Smooth muscle cell (in vitro differentiated cells): ENCODE measurements at regions not wholly inside any gene's neighbourhood (a gene's known extent, or its start where the extent isn't known, plus 50 kb on each side); places are given as distances from the start of the nearest gene placed in this dataset.

Source experiments
- DNase-seq: peaks from one replicate; lab custom pipeline; 2025; ENCODE audit not compliant: unreplicated experiment; lab: John Stamatoyannopoulos, UW
- H2AFZ ChIP-seq: fragments of 200-600 bp; sonication (generic); 2 replicates; pipeline ENCODE4 v1.6.0; 2016; ENCODE audit warnings: antibody characterized with exemption, low read depth, mild to moderate bottlenecking
- H3F3A ChIP-seq: fragments of 200-600 bp; sonication (generic); 2 replicates; pipeline ENCODE4 v1.6.0; 2017; ENCODE audit warnings: antibody characterized with exemption, low read depth
- H3K27ac ChIP-seq: fragments of 200-600 bp; sonication (generic); 2 replicates; pipeline ENCODE4 v1.5.1; 2016; ENCODE audit warnings: low read depth, mild to moderate bottlenecking
- H3K27me3 ChIP-seq: fragments of 200-600 bp; sonication (generic); 2 replicates; pipeline ENCODE4 v1.6.1; 2016; ENCODE audit warnings: low read depth, mild to moderate bottlenecking
- H3K36me3 ChIP-seq: fragments of 200-600 bp; sonication (generic); 2 replicates; pipeline ENCODE4 v1.5.1; 2016; ENCODE audit warnings: low read depth
- H3K4me1 ChIP-seq: fragments of 200-600 bp; sonication (generic); 2 replicates; pipeline ENCODE4 v1.5.1; 2016; ENCODE audit warnings: low read depth
- H3K4me2 ChIP-seq: fragments of 200-600 bp; sonication (generic); 2 replicates; pipeline ENCODE4 v1.6.0; 2016; ENCODE audit warnings: mild to moderate bottlenecking
- H3K4me3 ChIP-seq: fragments of 200-600 bp; sonication (generic); 2 replicates; pipeline ENCODE4 v1.5.1; 2016; ENCODE audit warnings: mild to moderate bottlenecking
- H3K79me2 ChIP-seq: fragments of 200-600 bp; sonication (generic); 2 replicates; pipeline ENCODE4 v1.6.0; 2016; ENCODE audit warnings: low read depth, mild to moderate bottlenecking
- H3K9ac ChIP-seq: fragments of 200-600 bp; sonication (generic); 2 replicates; pipeline ENCODE4 v1.6.0; 2016; ENCODE audit warnings: low read depth
- H3K9me3 ChIP-seq: fragments of 200-600 bp; sonication (generic); replicated peaks from 2 replicates; pipeline ENCODE4 v1.5.1; 2016; ENCODE audit warnings: low read depth
- H4K20me1 ChIP-seq: fragments of 200-600 bp; sonication (generic); 2 replicates; pipeline ENCODE4 v1.6.0; 2016; ENCODE audit warnings: low read depth
- CTCF ChIP-seq: fragments of 200-600 bp; sonication (generic); IDR thresholded peaks from 2 replicates; pipeline ENCODE4 v1.5.1; 2017; ENCODE audit warnings: borderline replicate concordance, mild to moderate bottlenecking, antibody characterized with exemption; ENCODE audit not compliant: insufficient read depth, poor library complexity, severe bottlenecking
- WGBS: methylation state at CpG from one replicate; pipeline ENCODE4 v1.1.7; 2016; ENCODE audit warnings: low lambda C conversion rate; 5-methylcytosine and 5-hydroxymethylcytosine counted together

DNA sequence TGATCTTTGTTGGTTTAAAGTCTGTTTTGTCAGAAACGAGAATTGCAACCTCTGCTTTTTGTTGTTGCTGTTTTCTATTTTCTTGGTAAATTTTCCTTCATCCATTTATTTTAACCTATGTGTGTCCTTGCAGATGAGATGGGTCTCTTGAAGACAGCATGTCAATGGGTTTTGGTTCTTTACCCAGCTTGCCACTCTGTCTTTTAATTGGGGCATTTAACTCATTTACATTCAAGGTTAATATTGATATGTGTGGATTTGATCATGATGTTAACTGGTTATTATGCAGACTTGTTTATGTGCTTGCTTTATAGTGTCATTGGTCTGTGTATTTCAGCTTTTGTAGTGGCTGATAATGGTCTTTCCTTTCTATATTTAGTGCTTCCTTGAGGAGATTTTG lies 327.9 kb upstream of the SYT4 start:
- Histone ChIP-seq H3K27me3 (peaks cover 2% of the 10 kb centered on the region), H3K4me1 (no peaks in the 10 kb centered on the region), H3K4me3 (no peak overlapping the region), H3F3A (no peaks in the 10 kb centered on the region), H3K4me2 (no peak overlapping the region), H3K27ac (no peak overlapping the region), H2AFZ (no peak overlapping the region), H3K36me3 (peaks cover 3% of the 10 kb centered on the region), H3K79me2 (no peaks in the 10 kb centered on the region), H4K20me1 (no peaks in the 10 kb centered on the region), H3K9me3 (peaks cover 13% of the 10 kb centered on the region), H3K9ac (no peak overlapping the region)
- DNase-seq: no peak
- no peak for TF ChIP-seq CTCF
- WGBS: 87% methylated on average over 1 of the region's 1 CpG

DNA sequence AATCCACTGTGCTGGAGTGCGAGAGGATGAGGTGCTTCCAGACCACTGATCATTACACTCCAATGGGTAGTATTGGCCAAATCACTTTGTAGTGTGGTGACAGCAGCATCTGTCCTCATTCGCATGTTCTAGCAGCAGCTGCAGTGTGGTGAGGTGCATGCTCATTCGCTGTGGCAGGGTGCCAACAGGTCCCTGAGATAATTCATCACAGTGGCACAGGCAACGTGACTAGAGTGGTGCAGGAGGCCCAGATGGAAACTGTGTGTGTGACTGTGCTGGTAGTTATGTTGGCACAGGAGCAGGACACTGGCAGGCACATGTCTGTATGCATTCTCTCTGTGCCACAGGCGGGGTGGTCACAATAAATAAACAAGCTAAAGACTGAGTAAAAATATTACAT lies 329.5 kb upstream of the SYT4 start:
- no peak overlapping the region for H3K27ac ChIP-seq
- no peaks in the 10 kb centered on the region for H3F3A ChIP-seq
- TF ChIP-seq CTCF: no peak
- peaks cover 12% of the 10 kb centered on the region for H3K27me3 ChIP-seq
- H3K79me2 ChIP-seq: no peaks in the 10 kb centered on the region
- no peaks in the 10 kb centered on the region for H4K20me1 ChIP-seq
- no peak overlapping the region for H3K9ac ChIP-seq
- no peak for DNase-seq
- no peak overlapping the region for H2AFZ ChIP-seq
- H3K36me3 ChIP-seq: peaks cover 3% of the 10 kb centered on the region
- H3K4me2 ChIP-seq: no peak overlapping the region
- peaks cover 13% of the 10 kb centered on the region for H3K9me3 ChIP-seq
- WGBS: 94% methylated on average over 5 of the region's 5 CpGs
- H3K4me3 ChIP-seq: no peak overlapping the region
- H3K4me1 ChIP-seq: no peaks in the 10 kb centered on the region

DNA sequence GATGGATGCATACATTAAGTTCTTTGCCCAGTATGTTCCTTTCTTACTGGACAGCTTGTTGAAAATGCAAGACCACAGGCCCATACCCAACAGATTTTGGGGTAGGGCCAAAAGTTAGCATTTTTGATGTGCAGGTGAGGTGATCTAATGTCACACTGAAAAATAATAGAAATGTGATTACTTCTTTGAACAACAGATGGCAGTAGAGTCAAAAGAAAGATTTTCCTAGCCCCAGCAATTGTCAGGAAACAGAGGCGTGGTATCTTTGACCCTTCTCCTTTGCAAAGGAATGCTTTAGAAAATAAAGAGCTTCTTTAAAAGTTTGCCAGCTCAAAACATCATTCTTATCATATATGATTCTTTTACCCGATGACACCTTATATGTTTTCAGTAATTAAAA lies 343.6 kb upstream of the SYT4 start:
- whole genome bisulfite sequencing: 3% methylated on average over 2 of the region's 2 CpGs
- Histone ChIP-seq H2AFZ (no peak overlapping the region), H3K79me2 (no peaks in the 10 kb centered on the region), H3K27ac (no peak overlapping the region), H3K9me3 (no peaks in the 10 kb centered on the region), H3F3A (no peaks in the 10 kb centered on the region), H3K36me3 (no peaks in the 10 kb centered on the region), H4K20me1 (no peaks in the 10 kb centered on the region), H3K4me1 (no peaks in the 10 kb centered on the region), H3K27me3 (no peaks in the 10 kb centered on the region), H3K4me2 (no peak overlapping the region), H3K4me3 (no peak overlapping the region), H3K9ac (no peak overlapping the region)
- DNase-seq: no peak
- TF ChIP-seq CTCF: peak; percentile 65

DNA sequence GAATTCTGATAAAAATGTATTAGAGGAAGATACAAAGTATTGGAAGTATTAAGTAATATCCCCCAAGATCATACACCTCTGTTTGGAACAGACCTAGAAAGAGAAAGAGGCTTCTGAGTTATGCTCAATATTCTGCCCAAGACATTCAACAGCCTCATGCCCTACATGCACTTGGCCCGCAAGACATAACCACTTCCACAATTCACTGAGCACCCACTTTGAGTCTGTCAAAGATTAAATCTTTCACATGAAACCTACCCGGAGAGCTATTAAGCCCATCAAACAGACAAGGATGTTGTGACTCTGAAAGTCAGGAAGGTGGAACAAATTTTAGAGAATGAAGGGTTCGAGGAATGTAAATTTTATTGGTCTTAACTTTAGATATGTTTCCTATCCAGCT lies 344.7 kb upstream of the SYT4 start:
- Histone ChIP-seq H3K27me3 (no peaks in the 10 kb centered on the region), H3K4me3 (no peak overlapping the region), H3K27ac (no peak overlapping the region), H3K9ac (no peak overlapping the region), H3F3A (no peaks in the 10 kb centered on the region), H4K20me1 (no peaks in the 10 kb centered on the region), H3K9me3 (no peaks in the 10 kb centered on the region), H3K4me1 (no peaks in the 10 kb centered on the region), H3K79me2 (no peaks in the 10 kb centered on the region), H3K36me3 (no peaks in the 10 kb centered on the region), H3K4me2 (no peak overlapping the region), H2AFZ (no peak overlapping the region)
- DNase-seq: no peak
- WGBS: 83% methylated on average over 3 of the region's 3 CpGs
- no peak for TF ChIP-seq CTCF
